ENCODE measurements at regions not wholly inside any gene's neighbourhood (a gene's known extent, or its start where the extent isn't known, plus 50 kb on each side); places are given as distances from the start of the nearest gene placed in this dataset.
"Not testable (repeated sequence)": the region's sequence is repeated elsewhere in the genome, so short reads cannot be mapped to it uniquely, and the experiment has no call there.

- DNase-seq: no peak
- H3K9me3 Mint-ChIP-seq: peaks cover 36 to 84% (median 63%) of the 10 kb centered on the region in 7 donors
Measured at GRCh38 chr20:29306390-29307072, 1950.9 kb upstream of the DEFB115 start.

GRCh38 chr20:29307484-29307883, 1950.0 kb upstream of the DEFB115 start:
- H2AFZ ChIP-seq (ENCODE audit: insufficient read depth, low read depth, low read length, poor library complexity, severe bottlenecking); H3K79me2 ChIP-seq (ENCODE audit: insufficient read depth, low read length); H3K4me1 ChIP-seq (ENCODE audit: control insufficient read depth in 1 of 2, insufficient read depth in 2 of 2, low read length in 2 of 2); H3K27me3 ChIP-seq (ENCODE audit: control insufficient read depth in 2 of 2, insufficient read depth in 2 of 2, low read length in 2 of 2); DNase-seq; H3K9ac ChIP-seq (ENCODE audit: insufficient read depth, low read length, poor library complexity, severe bottlenecking); H3K4me1 Mint-ChIP-seq; H3K27ac ChIP-seq (ENCODE audit: low read depth in 1 of 2, low read length in 2 of 2); H3K4me3 ChIP-seq (replicated peaks in 1 of 3; ENCODE audit: low read depth in 2 of 3, low read length in 3 of 3); H3K36me3 ChIP-seq (replicated peaks in 1 of 2; ENCODE audit: control insufficient read depth in 1 of 2, insufficient read depth in 2 of 2, low read length in 2 of 2); H3K36me3 Mint-ChIP-seq; H3K4me3 Mint-ChIP-seq; intact Hi-C loops (cut with micrococcal nuclease); H4K20me1 ChIP-seq (ENCODE audit: insufficient read depth, low read length); H3K27me3 Mint-ChIP-seq (ENCODE audit: low read depth in 3 of 3); H3K27ac Mint-ChIP-seq; H3K4me2 ChIP-seq (replicated peaks; ENCODE audit: extremely low read depth, low read length, poor library complexity, severe bottlenecking): not testable (repeated sequence)
- 88% methylated on average over 10 of the region's 17 CpGs for WGBS (ENCODE audit: insufficient coverage)
- H3K9me3 Mint-ChIP-seq: peaks cover 38 to 84% (median 62%) of the 10 kb centered on the region in 7 donors
- peaks cover 56 to 57% of the 10 kb centered on the region in 2 donors for H3K9me3 ChIP-seq (replicated peaks in 1 of 2; ENCODE audit: control insufficient read depth in 1 of 2, insufficient read depth in 1 of 2, low read length in 2 of 2)

More at GRCh38 chr20:29306390-29307072, 1950.9 kb upstream of the DEFB115 start:
- H4K20me1 ChIP-seq (ENCODE audit: insufficient read depth, low read length): no peaks in the 10 kb centered on the region
- no peak overlapping the region for H2AFZ ChIP-seq (ENCODE audit: insufficient read depth, low read depth, low read length, poor library complexity, severe bottlenecking)
- intact Hi-C loops (cut with micrococcal nuclease): no loop called here
- H3K4me3 ChIP-seq (replicated peaks in 1 of 3; ENCODE audit: low read depth in 2 of 3, low read length in 3 of 3): no peak overlapping the region
- WGBS (ENCODE audit: insufficient coverage): 65% methylated on average over 17 of the region's 21 CpGs
- H3K27me3 ChIP-seq (ENCODE audit: control insufficient read depth in 2 of 2, insufficient read depth in 2 of 2, low read length in 2 of 2): no peaks in the 10 kb centered on the region
- H3K4me1 ChIP-seq (ENCODE audit: control insufficient read depth in 1 of 2, insufficient read depth in 2 of 2, low read length in 2 of 2): no peaks in the 10 kb centered on the region
- peaks cover 59 to 60% of the 10 kb centered on the region in 2 donors for H3K9me3 ChIP-seq (replicated peaks in 1 of 2; ENCODE audit: control insufficient read depth in 1 of 2, insufficient read depth in 1 of 2, low read length in 2 of 2)
- TF ChIP-seq, protein P1, sequence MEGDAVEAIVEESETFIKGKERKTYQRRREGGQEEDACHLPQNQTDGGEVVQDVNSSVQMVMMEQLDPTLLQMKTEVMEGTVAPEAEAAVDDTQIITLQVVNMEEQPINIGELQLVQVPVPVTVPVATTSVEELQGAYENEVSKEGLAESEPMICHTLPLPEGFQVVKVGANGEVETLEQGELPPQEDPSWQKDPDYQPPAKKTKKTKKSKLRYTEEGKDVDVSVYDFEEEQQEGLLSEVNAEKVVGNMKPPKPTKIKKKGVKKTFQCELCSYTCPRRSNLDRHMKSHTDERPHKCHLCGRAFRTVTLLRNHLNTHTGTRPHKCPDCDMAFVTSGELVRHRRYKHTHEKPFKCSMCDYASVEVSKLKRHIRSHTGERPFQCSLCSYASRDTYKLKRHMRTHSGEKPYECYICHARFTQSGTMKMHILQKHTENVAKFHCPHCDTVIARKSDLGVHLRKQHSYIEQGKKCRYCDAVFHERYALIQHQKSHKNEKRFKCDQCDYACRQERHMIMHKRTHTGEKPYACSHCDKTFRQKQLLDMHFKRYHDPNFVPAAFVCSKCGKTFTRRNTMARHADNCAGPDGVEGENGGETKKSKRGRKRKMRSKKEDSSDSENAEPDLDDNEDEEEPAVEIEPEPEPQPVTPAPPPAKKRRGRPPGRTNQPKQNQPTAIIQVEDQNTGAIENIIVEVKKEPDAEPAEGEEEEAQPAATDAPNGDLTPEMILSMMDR (IDR thresholded peaks at IDR 0.05): no peak
- H3K36me3 Mint-ChIP-seq: no peaks in the 10 kb centered on the region
- H3K79me2 ChIP-seq (ENCODE audit: insufficient read depth, low read length): no peaks in the 10 kb centered on the region
- no peak overlapping the region for H3K4me2 ChIP-seq (replicated peaks; ENCODE audit: extremely low read depth, low read length, poor library complexity, severe bottlenecking)
- H3K27ac Mint-ChIP-seq: no peak overlapping the region
- no peak overlapping the region for H3K27ac ChIP-seq (ENCODE audit: low read depth in 1 of 2, low read length in 2 of 2)
- H3K4me1 Mint-ChIP-seq: no peaks in the 10 kb centered on the region
- peaks cover 0 to 5% (median 0%) of the 10 kb centered on the region in 3 donors for H3K27me3 Mint-ChIP-seq (ENCODE audit: low read depth in 3 of 3)
- H3K36me3 ChIP-seq (replicated peaks in 1 of 2; ENCODE audit: control insufficient read depth in 1 of 2, insufficient read depth in 2 of 2, low read length in 2 of 2): no peaks in the 10 kb centered on the region
- no peak overlapping the region for H3K9ac ChIP-seq (ENCODE audit: insufficient read depth, low read length, poor library complexity, severe bottlenecking)
- no peak overlapping the region for H3K4me3 Mint-ChIP-seq

GRCh38 chr20:29308956-29309355, 1948.5 kb upstream of the DEFB115 start:
- peaks cover 39 to 88% (median 65%) of the 10 kb centered on the region in 7 donors for H3K9me3 Mint-ChIP-seq
- H4K20me1 ChIP-seq (ENCODE audit: insufficient read depth, low read length); DNase-seq; H3K36me3 ChIP-seq (replicated peaks in 1 of 2; ENCODE audit: control insufficient read depth in 1 of 2, insufficient read depth in 2 of 2, low read length in 2 of 2); intact Hi-C loops (cut with micrococcal nuclease); H2AFZ ChIP-seq (ENCODE audit: insufficient read depth, low read depth, low read length, poor library complexity, severe bottlenecking); H3K4me3 Mint-ChIP-seq; H3K4me2 ChIP-seq (replicated peaks; ENCODE audit: extremely low read depth, low read length, poor library complexity, severe bottlenecking); H3K27me3 ChIP-seq (ENCODE audit: control insufficient read depth in 2 of 2, insufficient read depth in 2 of 2, low read length in 2 of 2); H3K36me3 Mint-ChIP-seq; H3K27ac Mint-ChIP-seq; H3K9ac ChIP-seq (ENCODE audit: insufficient read depth, low read length, poor library complexity, severe bottlenecking); H3K4me1 Mint-ChIP-seq; H3K79me2 ChIP-seq (ENCODE audit: insufficient read depth, low read length); H3K4me1 ChIP-seq (ENCODE audit: control insufficient read depth in 1 of 2, insufficient read depth in 2 of 2, low read length in 2 of 2); H3K4me3 ChIP-seq (replicated peaks in 1 of 3; ENCODE audit: low read depth in 2 of 3, low read length in 3 of 3); H3K27me3 Mint-ChIP-seq (ENCODE audit: low read depth in 3 of 3); H3K27ac ChIP-seq (ENCODE audit: low read depth in 1 of 2, low read length in 2 of 2): not testable (repeated sequence)
- peaks cover 51 to 59% of the 10 kb centered on the region in 2 donors for H3K9me3 ChIP-seq (replicated peaks in 1 of 2; ENCODE audit: control insufficient read depth in 1 of 2, insufficient read depth in 1 of 2, low read length in 2 of 2)

DNA sequence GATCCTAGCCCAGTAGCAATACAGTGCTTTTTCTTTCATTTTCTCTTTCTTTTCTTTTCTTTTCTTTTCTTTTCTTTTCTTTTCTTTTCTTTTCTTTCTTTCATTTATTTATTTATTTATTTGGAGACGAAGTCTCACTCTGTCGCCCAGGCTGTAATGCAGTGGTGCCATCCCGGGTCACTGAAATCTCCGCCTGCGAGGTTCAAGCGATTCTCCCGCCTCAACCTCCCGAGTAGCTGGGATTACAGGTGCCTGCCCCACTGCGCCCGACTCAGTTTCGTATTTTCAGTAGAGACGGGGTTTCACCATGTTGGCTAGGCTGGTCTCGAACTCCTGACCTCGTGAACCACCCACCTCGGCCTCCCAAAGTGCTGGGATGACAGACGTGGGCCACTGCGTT, 1948.0 kb upstream of the DEFB115 start:
- H3K9ac ChIP-seq (ENCODE audit: insufficient read depth, low read length, poor library complexity, severe bottlenecking); H3K4me3 Mint-ChIP-seq; H3K27ac Mint-ChIP-seq; H3K27me3 ChIP-seq (ENCODE audit: control insufficient read depth in 2 of 2, insufficient read depth in 2 of 2, low read length in 2 of 2); H4K20me1 ChIP-seq (ENCODE audit: insufficient read depth, low read length); H3K4me3 ChIP-seq (replicated peaks in 1 of 3; ENCODE audit: low read depth in 2 of 3, low read length in 3 of 3); H2AFZ ChIP-seq (ENCODE audit: insufficient read depth, low read depth, low read length, poor library complexity, severe bottlenecking); H3K79me2 ChIP-seq (ENCODE audit: insufficient read depth, low read length); H3K4me1 Mint-ChIP-seq; H3K36me3 Mint-ChIP-seq; H3K36me3 ChIP-seq (replicated peaks in 1 of 2; ENCODE audit: control insufficient read depth in 1 of 2, insufficient read depth in 2 of 2, low read length in 2 of 2); H3K27me3 Mint-ChIP-seq (ENCODE audit: low read depth in 3 of 3); DNase-seq; H3K27ac ChIP-seq (ENCODE audit: low read depth in 1 of 2, low read length in 2 of 2); intact Hi-C loops (cut with micrococcal nuclease); H3K4me2 ChIP-seq (replicated peaks; ENCODE audit: extremely low read depth, low read length, poor library complexity, severe bottlenecking); H3K4me1 ChIP-seq (ENCODE audit: control insufficient read depth in 1 of 2, insufficient read depth in 2 of 2, low read length in 2 of 2): not testable (repeated sequence)
- peaks cover 43 to 91% (median 68%) of the 10 kb centered on the region in 7 donors for H3K9me3 Mint-ChIP-seq
- peaks cover 51 to 60% of the 10 kb centered on the region in 2 donors for H3K9me3 ChIP-seq (replicated peaks in 1 of 2; ENCODE audit: control insufficient read depth in 1 of 2, insufficient read depth in 1 of 2, low read length in 2 of 2)
- WGBS (ENCODE audit: insufficient coverage): 95% methylated on average over 11 of the region's 17 CpGs
